Uterus (tissue), 3 donors: ENCODE measurements at regions not wholly inside any gene's neighbourhood (a gene's known extent, or its start where the extent isn't known, plus 50 kb on each side); places are given as distances from the start of the nearest gene placed in this dataset.

Experiments
- DNase-seq, 2 donors: peaks; one replicate each; pipeline ENCODE4 v3.0.0-alpha.2; 2019 to 2020
- H3K27ac ChIP-seq, 2 donors: fragments of 200-600 bp; sonication (generic); 1 replicate in 1 of 2; 2 replicates in 1 of 2; pipeline ENCODE4 v1.5.1; 2016 to 2018
- H3K27me3 ChIP-seq, 2 donors: fragments of 200-600 bp; sonication (generic); one replicate each; pipeline ENCODE4 v1.5.1; 2018 to 2019; ENCODE audit warnings: control low read depth in 1 of 2
- H3K36me3 ChIP-seq, 2 donors: fragments of 200-600 bp; sonication (generic); one replicate each; pipeline ENCODE4 v1.5.1; 2019; ENCODE audit warnings: control low read depth in 1 of 2
- H3K4me1 ChIP-seq, 2 donors: fragments of 200-600 bp; sonication (generic); one replicate each; pipeline ENCODE4 v1.5.1; 2018 to 2019; ENCODE audit warnings: control low read depth in 1 of 2
- H3K4me3 ChIP-seq, 2 donors: fragments of 200-600 bp; sonication (generic); 1 replicate in 1 of 2; 2 replicates in 1 of 2; pipeline ENCODE4 v1.5.1; 2018 to 2019; ENCODE audit warnings: mild to moderate bottlenecking in 1 of 2
- H3K9me3 ChIP-seq, 2 donors: fragments of 200-600 bp; sonication (generic); one replicate each; pipeline ENCODE4 v1.5.1; 2019; ENCODE audit warnings: control low read depth in 1 of 2
- CTCF ChIP-seq, 4 experiments: fragments of 200-600 bp in 2 of 4; fragments of 450-650 bp in 2 of 4; sonication (generic) in 2 of 4; IDR thresholded peaks; one replicate each; pipeline ENCODE4 v1.5.1; 2016 to 2019; ENCODE audit warnings: antibody characterized with exemption in 4 of 4, mild to moderate bottlenecking in 2 of 4, moderate library complexity in 1 of 4
- POLR2A ChIP-seq, 2 donors: fragments of 450-650 bp; IDR thresholded peaks; one replicate each; pipeline ENCODE4 v1.6.1; 2016; ENCODE audit warnings: antibody characterized with exemption in 2 of 2, mild to moderate bottlenecking in 1 of 2, moderate library complexity in 1 of 2
- intact Hi-C: fragments of 100-400 bp; cut with DNase I; formaldehyde crosslinking; loops from one replicate; pipeline ENCODE4 v1.15.1; 2023; ENCODE audit warnings: low total_unique reads
- donor health status: DM: yes; HTN: yes; CAD: no.

GRCh38 chr2:123162400-123163016 is 862.6 kb upstream of the CNTNAP5 start:
- TF ChIP-seq POLR2A (IDR thresholded peaks at IDR 0.05) (no peak), CTCF (IDR thresholded peaks at IDR 0.05) (no peak)

GRCh38 chr2:123163398-123163797 is 861.7 kb upstream of the CNTNAP5 start:
- DNase-seq = no peak
- intact Hi-C loops = no loop called here
- Histone ChIP-seq H3K4me3 (no peak overlapping the region), H3K9me3 (no peaks in the 10 kb centered on the region), H3K4me1 (no peaks in the 10 kb centered on the region), H3K27ac (no peak overlapping the region), H3K36me3 (no peaks in the 10 kb centered on the region), H3K27me3 (no peaks in the 10 kb centered on the region)
- no peak for TF ChIP-seq CTCF (IDR thresholded peaks at IDR 0.05)
- no peak for TF ChIP-seq POLR2A (IDR thresholded peaks at IDR 0.05)

More at GRCh38 chr2:123162400-123163016, 862.6 kb upstream of the CNTNAP5 start:
- Histone ChIP-seq H3K4me3 (no peak overlapping the region), H3K36me3 (no peaks in the 10 kb centered on the region), H3K4me1 (no peaks in the 10 kb centered on the region), H3K27ac (no peak overlapping the region), H3K9me3 (no peaks in the 10 kb centered on the region), H3K27me3 (no peaks in the 10 kb centered on the region)
- DNase-seq = no peak
- intact Hi-C loops = no loop called here

- no peak overlapping the region for H3K4me3 ChIP-seq
- TF ChIP-seq CTCF (IDR thresholded peaks at IDR 0.05) (no peak), POLR2A (IDR thresholded peaks at IDR 0.05) (no peak)
These were observed 860.9 kb upstream of the CNTNAP5 start for GRCh38 chr2:123164216-123164615.

GRCh38 chr2:123165616-123166015 is 859.5 kb upstream of the CNTNAP5 start:
- no peak overlapping the region for H3K27ac ChIP-seq
- no peaks in the 10 kb centered on the region for H3K9me3 ChIP-seq
- H3K36me3 ChIP-seq = no peaks in the 10 kb centered on the region
- no peaks in the 10 kb centered on the region for H3K27me3 ChIP-seq
- H3K4me1 ChIP-seq = no peaks in the 10 kb centered on the region
- no peak overlapping the region for H3K4me3 ChIP-seq
- intact Hi-C loops = no loop called here
- no peak for TF ChIP-seq POLR2A (IDR thresholded peaks at IDR 0.05)
- TF ChIP-seq CTCF (IDR thresholded peaks at IDR 0.05) = no peak
- no peak for DNase-seq

More at GRCh38 chr2:123164216-123164615, 860.9 kb upstream of the CNTNAP5 start:
- intact Hi-C loops = no loop called here
- Histone ChIP-seq H3K27me3 (no peaks in the 10 kb centered on the region), H3K4me1 (no peaks in the 10 kb centered on the region), H3K36me3 (no peaks in the 10 kb centered on the region), H3K27ac (no peak overlapping the region), H3K9me3 (no peaks in the 10 kb centered on the region)
- DNase-seq = no peak

GRCh38 chr2:123179526-123179925 is 845.6 kb upstream of the CNTNAP5 start:
- intact Hi-C loops = no loop called here
- no peak for TF ChIP-seq CTCF (IDR thresholded peaks at IDR 0.05)
- no peak for TF ChIP-seq POLR2A (IDR thresholded peaks at IDR 0.05)
- H3K4me1 ChIP-seq = no peaks in the 10 kb centered on the region
- no peaks in the 10 kb centered on the region for H3K9me3 ChIP-seq
- H3K27me3 ChIP-seq = no peaks in the 10 kb centered on the region
- H3K36me3 ChIP-seq = no peaks in the 10 kb centered on the region
- no peak for DNase-seq
- no peak overlapping the region for H3K27ac ChIP-seq
- H3K4me3 ChIP-seq = no peak overlapping the region
